H9 (cell line): ENCODE measurements at regions not wholly inside any gene's neighbourhood (a gene's known extent, or its start where the extent isn't known, plus 50 kb on each side); places are given as distances from the start of the nearest gene placed in this dataset.

Source experiments
- DNase-seq: peaks from one replicate; pipeline ENCODE4 v3.0.0-alpha.2; 2017
- H2AFZ ChIP-seq: one replicate; pipeline ENCODE4 v1.6.1; 2013; ENCODE audit warnings: mild to moderate bottlenecking, low read length, control low read depth, moderate library complexity
- H2AK5ac ChIP-seq: 2 replicates; pipeline ENCODE4 v1.6.1; 2013; ENCODE audit warnings: low read length, control low read depth, mixed read lengths; ENCODE audit not compliant: insufficient read length
- H2BK120ac ChIP-seq: one replicate; pipeline ENCODE4 v1.6.1; 2013; ENCODE audit warnings: low read depth, mild to moderate bottlenecking, low read length, control low read depth, inconsistent platforms; ENCODE audit not compliant: poor library complexity, severe bottlenecking
- H2BK12ac ChIP-seq: 2 replicates; pipeline ENCODE4 v1.6.1; 2013; ENCODE audit warnings: low read length, control low read depth, mixed read lengths, low read depth; ENCODE audit not compliant: insufficient read length
- H2BK15ac ChIP-seq: 2 replicates; pipeline ENCODE4 v1.6.1; 2013; ENCODE audit warnings: low read depth, low read length, control low read depth
- H2BK20ac ChIP-seq: one replicate; pipeline ENCODE4 v1.6.1; 2013; ENCODE audit warnings: low read depth, mild to moderate bottlenecking, low read length, control low read depth, inconsistent platforms; ENCODE audit not compliant: poor library complexity, severe bottlenecking
- H2BK5ac ChIP-seq: 2 replicates; pipeline ENCODE4 v1.6.1; 2013; ENCODE audit warnings: low read length, control low read depth, mixed read lengths; ENCODE audit not compliant: insufficient read length
- H3K14ac ChIP-seq: 2 replicates; pipeline ENCODE4 v1.6.1; 2013; ENCODE audit warnings: low read length, control low read depth; ENCODE audit not compliant: insufficient read depth
- H3K18ac ChIP-seq: 2 replicates; pipeline ENCODE4 v1.6.1; 2013; ENCODE audit warnings: low read depth, mild to moderate bottlenecking, mixed read lengths, low read length, control low read depth; ENCODE audit not compliant: insufficient read length
- H3K23ac ChIP-seq: 2 replicates; pipeline ENCODE4 v1.6.1; 2013; ENCODE audit warnings: low read length, control low read depth, mixed read lengths, low read depth; ENCODE audit not compliant: insufficient read length
- H3K23me2 ChIP-seq: 2 replicates; pipeline ENCODE4 v1.6.1; 2013; ENCODE audit warnings: low read depth, mild to moderate bottlenecking, mixed read lengths, low read length, control low read depth; ENCODE audit not compliant: insufficient read length, poor library complexity, severe bottlenecking
- H3K27ac ChIP-seq: 2 replicates; pipeline ENCODE4 v1.5.1; 2013; ENCODE audit warnings: low read length, control low read depth, mixed read lengths, low read depth; ENCODE audit not compliant: insufficient read length
- H3K27me3 ChIP-seq: 2 replicates; pipeline ENCODE4 v1.6.1; 2013; ENCODE audit warnings: low read length, control low read depth, inconsistent platforms; ENCODE audit not compliant: insufficient read depth
- H3K4ac ChIP-seq: 2 replicates; pipeline ENCODE4 v1.6.1; 2013; ENCODE audit warnings: low read depth, mild to moderate bottlenecking, control low read depth, inconsistent platforms, low read length, moderate library complexity
- H3K4me1 ChIP-seq: 2 replicates; pipeline ENCODE4 v1.6.1; 2013; ENCODE audit warnings: low read length, control low read depth, inconsistent platforms; ENCODE audit not compliant: insufficient read depth
- H3K4me2 ChIP-seq: 2 replicates; pipeline ENCODE4 v1.6.1; 2013; ENCODE audit warnings: low read length, control low read depth, mixed read lengths; ENCODE audit not compliant: insufficient read length, insufficient read depth
- H3K56ac ChIP-seq: 2 replicates; pipeline ENCODE4 v1.6.1; 2013; ENCODE audit warnings: low read depth, mild to moderate bottlenecking, mixed read lengths, low read length, control low read depth; ENCODE audit not compliant: insufficient read length
- H3K79me1 ChIP-seq: 2 replicates; pipeline ENCODE4 v1.6.1; 2013; ENCODE audit warnings: low read depth, mild to moderate bottlenecking, moderate library complexity, low read length, control low read depth, inconsistent platforms; ENCODE audit not compliant: insufficient read depth, poor library complexity, severe bottlenecking
- H3K79me2 ChIP-seq: 2 replicates; pipeline ENCODE4 v1.6.1; 2013; ENCODE audit warnings: low read length, control low read depth, inconsistent platforms; ENCODE audit not compliant: insufficient read depth
- H3K9ac ChIP-seq: 2 replicates; pipeline ENCODE4 v1.6.1; 2013; ENCODE audit warnings: low read length, control low read depth, mixed read lengths; ENCODE audit not compliant: insufficient read length; ENCODE audit errors: extremely low read depth
- H3K9me3 ChIP-seq: one replicate; pipeline ENCODE4 v1.6.1; 2013; ENCODE audit warnings: low read depth, low read length, inconsistent platforms; ENCODE audit not compliant: control insufficient read depth
- H3T11ph ChIP-seq: one replicate; pipeline ENCODE4 v1.6.1; 2013; ENCODE audit warnings: mild to moderate bottlenecking, low read length, control low read depth, inconsistent platforms
- H4K20me1 ChIP-seq: one replicate; pipeline ENCODE4 v1.6.1; 2013; ENCODE audit not compliant: control insufficient read depth, insufficient read length, insufficient read depth
- H4K5ac ChIP-seq: 2 replicates; pipeline ENCODE4 v1.6.1; 2013; ENCODE audit warnings: low read depth, mild to moderate bottlenecking, mixed read lengths, low read length, control low read depth; ENCODE audit not compliant: insufficient read length
- H4K8ac ChIP-seq: replicated peaks from 2 replicates; pipeline ENCODE4 v1.6.1; 2013; ENCODE audit warnings: low read length, control low read depth, mixed read lengths, low read depth; ENCODE audit not compliant: insufficient read length
- H4K91ac ChIP-seq: 2 replicates; pipeline ENCODE4 v1.6.1; 2013; ENCODE audit warnings: low read depth, mild to moderate bottlenecking, moderate library complexity, mixed read lengths, low read length, control low read depth; ENCODE audit not compliant: insufficient read length
- H3K27ac Mint-ChIP-seq, 3 experiments: 2 replicates in 2 of 3; 3 replicates in 1 of 3; pipeline ENCODE4 v1.8.0; 2020 to 2021; ENCODE audit warnings: mixed read lengths in 3 of 3, mild to moderate bottlenecking in 1 of 3, moderate library complexity in 1 of 3
- H3K27me3 Mint-ChIP-seq: 2 replicates; pipeline ENCODE4 v1.8.0; 2021; ENCODE audit warnings: low read depth, mild to moderate bottlenecking, moderate library complexity, mixed read lengths
- H3K36me3 Mint-ChIP-seq, 3 experiments: 2 replicates in 2 of 3; 3 replicates in 1 of 3; pipeline ENCODE4 v1.8.0; 2020 to 2021; ENCODE audit warnings: low read depth in 3 of 3, mixed read lengths in 3 of 3; ENCODE audit not compliant: insufficient read depth in 1 of 3
- H3K4me1 Mint-ChIP-seq, 2 experiments: 2 replicates each; pipeline ENCODE4 v1.8.0; 2020; ENCODE audit warnings: mixed read lengths in 2 of 2
- H3K4me3 Mint-ChIP-seq, 2 experiments: 2 replicates in 1 of 2; 3 replicates in 1 of 2; pipeline ENCODE4 v1.8.0; 2020 to 2021; ENCODE audit warnings: mild to moderate bottlenecking in 2 of 2, mixed read lengths in 2 of 2, moderate library complexity in 1 of 2
- H3K9me3 Mint-ChIP-seq, 2 experiments: 2 replicates in 1 of 2; 3 replicates in 1 of 2; pipeline ENCODE4 v1.8.0; 2020; ENCODE audit warnings: mild to moderate bottlenecking in 2 of 2, mixed read lengths in 2 of 2, moderate library complexity in 1 of 2
- WGBS: extraction: QIAGEN DNeasy Blood & Tissue Kit; methylation state at CpG from one replicate; pipeline ENCODE4 v1.1.7; 2013; ENCODE audit warnings: missing lambda C conversion rate, low lambda C conversion rate, mixed read lengths; ENCODE audit not compliant: insufficient read length; ENCODE audit errors: extremely low coverage; 5-methylcytosine and 5-hydroxymethylcytosine counted together
- TF ChIP-seq, protein P1 (sequence below): fragments of 200-600 bp; sonication (generic); conservative IDR thresholded peaks from 3 replicates; pipeline ENCODE4 v1.8.0; 2021; ENCODE audit warnings: antibody characterized with exemption, mild to moderate bottlenecking

DNA sequence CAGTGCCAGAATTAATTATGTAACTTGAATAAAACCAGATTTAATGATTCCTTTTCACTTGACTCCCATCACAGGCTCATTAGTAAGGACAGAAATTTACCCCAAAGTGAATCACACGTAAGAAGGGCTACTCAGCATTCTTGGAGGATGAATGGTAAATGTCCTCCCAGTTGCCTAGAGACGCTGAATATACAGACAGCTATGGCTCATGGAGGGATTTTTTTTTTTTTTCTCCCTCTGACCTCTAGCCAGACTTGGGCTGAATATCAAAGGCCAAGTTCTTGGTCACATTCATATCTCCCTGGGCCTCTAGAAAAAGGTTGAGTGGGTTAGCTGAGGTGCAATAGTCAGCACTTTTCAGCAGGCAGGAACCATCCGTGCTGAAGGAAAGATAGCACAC, 77.5 kb downstream of the PHLDA1 start:
- DNase-seq = no peak
- no peaks in the 10 kb centered on the region for H3K27me3 ChIP-seq
- no peak overlapping the region for H3K4me2 ChIP-seq
- H2BK15ac ChIP-seq = no peak overlapping the region
- no peaks in the 10 kb centered on the region for H3K9me3 Mint-ChIP-seq
- no peak overlapping the region for H4K5ac ChIP-seq
- H3K14ac ChIP-seq = no peak overlapping the region
- H3K9me3 ChIP-seq = no peaks in the 10 kb centered on the region
- H3K4me1 ChIP-seq = peaks cover 7% of the 10 kb centered on the region; the same call in 1 of the 2 replicates
- H3K56ac ChIP-seq = no peak overlapping the region
- H3K23me2 ChIP-seq = no peaks in the 10 kb centered on the region
- no peak overlapping the region for H2AK5ac ChIP-seq
- peak overlapping the region; percentile 38 to 82 (median 40); a peak in 6 of 7 replicates for H3K27ac Mint-ChIP-seq
- H3T11ph ChIP-seq = no peak overlapping the region
- H3K9ac ChIP-seq = no peak overlapping the region
- no peak overlapping the region; the same call in 1 of the 2 replicates for H3K4ac ChIP-seq
- H3K79me1 ChIP-seq = no peaks in the 10 kb centered on the region
- H2BK20ac ChIP-seq = peak overlapping the region; percentile 29
- no CpG with 5 or more reads among the region's 3 CpGs for WGBS
- no peak overlapping the region for H2BK5ac ChIP-seq
- H3K36me3 Mint-ChIP-seq = no peaks in the 10 kb centered on the region; a peak in 1 of 7 replicates
- H4K20me1 ChIP-seq = no peaks in the 10 kb centered on the region
- H3K79me2 ChIP-seq = no peaks in the 10 kb centered on the region
- no peak overlapping the region for H4K91ac ChIP-seq
- H4K8ac ChIP-seq = no peak overlapping the region
- H2BK12ac ChIP-seq = peak overlapping the region; percentile 66
- TF ChIP-seq, protein P1, sequence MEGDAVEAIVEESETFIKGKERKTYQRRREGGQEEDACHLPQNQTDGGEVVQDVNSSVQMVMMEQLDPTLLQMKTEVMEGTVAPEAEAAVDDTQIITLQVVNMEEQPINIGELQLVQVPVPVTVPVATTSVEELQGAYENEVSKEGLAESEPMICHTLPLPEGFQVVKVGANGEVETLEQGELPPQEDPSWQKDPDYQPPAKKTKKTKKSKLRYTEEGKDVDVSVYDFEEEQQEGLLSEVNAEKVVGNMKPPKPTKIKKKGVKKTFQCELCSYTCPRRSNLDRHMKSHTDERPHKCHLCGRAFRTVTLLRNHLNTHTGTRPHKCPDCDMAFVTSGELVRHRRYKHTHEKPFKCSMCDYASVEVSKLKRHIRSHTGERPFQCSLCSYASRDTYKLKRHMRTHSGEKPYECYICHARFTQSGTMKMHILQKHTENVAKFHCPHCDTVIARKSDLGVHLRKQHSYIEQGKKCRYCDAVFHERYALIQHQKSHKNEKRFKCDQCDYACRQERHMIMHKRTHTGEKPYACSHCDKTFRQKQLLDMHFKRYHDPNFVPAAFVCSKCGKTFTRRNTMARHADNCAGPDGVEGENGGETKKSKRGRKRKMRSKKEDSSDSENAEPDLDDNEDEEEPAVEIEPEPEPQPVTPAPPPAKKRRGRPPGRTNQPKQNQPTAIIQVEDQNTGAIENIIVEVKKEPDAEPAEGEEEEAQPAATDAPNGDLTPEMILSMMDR = no peak
- no peak overlapping the region for H2AFZ ChIP-seq
- no peak overlapping the region for H2BK120ac ChIP-seq
- H3K23ac ChIP-seq = no peak overlapping the region
- no peak overlapping the region for H3K18ac ChIP-seq
- peaks cover 57 to 62% of the 10 kb centered on the region in 2 experiments for H3K4me1 Mint-ChIP-seq
- H3K4me3 Mint-ChIP-seq = no peak overlapping the region
- H3K27ac ChIP-seq = no peak overlapping the region
- no peaks in the 10 kb centered on the region for H3K27me3 Mint-ChIP-seq
